Esophagus squamous epithelium (tissue), 4 donors: ENCODE measurements at regions not wholly inside any gene's neighbourhood (a gene's known extent, or its start where the extent isn't known, plus 50 kb on each side); places are given as distances from the start of the nearest gene placed in this dataset.

ENCODE experiments used
- CTCF ChIP-seq, 6 experiments: fragments of 450-650 bp in 4 of 6; fragments of 200-600 bp in 2 of 6; sonication (generic) in 2 of 6; IDR thresholded peaks; one replicate each; pipeline ENCODE4 v1.5.1; 2016 to 2019; ENCODE audit warnings: antibody characterized with exemption in 6 of 6, mild to moderate bottlenecking in 4 of 6, moderate library complexity in 4 of 6
- POLR2A ChIP-seq, 4 donors: fragments of 450-650 bp; IDR thresholded peaks; one replicate each; pipeline ENCODE4 v1.6.1; 2017; ENCODE audit warnings: antibody characterized with exemption in 4 of 4, mild to moderate bottlenecking in 4 of 4, moderate library complexity in 3 of 4

GRCh38 chr14:47949006-47949405 lies 273.6 kb upstream of the MDGA2 start:
- TF ChIP-seq POLR2A (IDR thresholded peaks at IDR 0.05) (no peak), CTCF (IDR thresholded peaks at IDR 0.05) (no peak)
